ENCODE measurements at regions not wholly inside any gene's neighbourhood (a gene's known extent, or its start where the extent isn't known, plus 50 kb on each side); places are given as distances from the start of the nearest gene placed in this dataset.
A peak's percentile ranks its signal among the peaks of the same experiment; 100 is the strongest.

DNA sequence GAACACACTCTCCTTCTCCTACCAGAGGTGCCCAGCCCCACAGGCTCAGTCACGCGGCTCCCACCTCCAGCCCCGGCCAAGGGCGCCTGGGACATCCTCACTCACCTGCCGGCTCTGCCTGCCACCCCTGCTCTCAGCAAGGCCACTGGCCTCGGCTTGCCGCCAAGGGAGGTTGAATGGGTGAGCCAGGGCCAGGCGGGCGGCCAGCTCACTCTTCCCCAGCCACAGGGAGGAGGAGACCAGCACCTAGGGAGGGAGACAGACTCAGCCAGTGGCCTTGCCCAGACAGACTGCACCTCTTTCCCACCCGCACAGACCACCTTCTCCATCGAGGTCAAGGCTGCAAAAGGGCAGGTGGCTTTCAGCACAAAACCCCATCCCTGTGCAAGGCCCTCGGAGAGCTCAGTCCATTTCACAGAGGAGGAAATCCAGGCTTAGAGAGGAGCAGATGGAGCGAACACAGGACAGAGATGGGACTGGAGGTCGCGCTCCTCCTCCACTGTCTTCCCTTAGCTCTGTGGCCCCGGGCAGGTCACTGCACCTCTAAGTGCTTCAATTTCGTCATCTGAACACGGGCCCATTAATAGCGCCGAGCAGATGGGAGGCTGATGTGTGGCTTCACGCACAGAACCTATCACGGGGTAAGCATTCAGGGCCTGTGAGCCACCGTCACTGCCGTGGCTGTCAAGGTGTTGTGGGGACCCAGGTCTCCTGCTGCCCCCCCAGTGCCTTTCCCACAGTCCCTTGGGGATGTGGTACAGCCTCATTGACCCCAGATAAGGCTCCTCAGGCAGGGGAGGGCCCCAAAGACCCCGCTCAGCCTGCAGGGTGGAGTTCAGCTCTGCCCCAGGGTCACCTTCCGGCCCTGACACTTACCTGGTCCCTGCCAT lies 56.1 kb downstream of the RMI2 start:
- DNase-seq: peak in 2 of 10 donors; percentile 81 to 82
- intact Hi-C loops (cut with DNase I): no loop called here

DNA sequence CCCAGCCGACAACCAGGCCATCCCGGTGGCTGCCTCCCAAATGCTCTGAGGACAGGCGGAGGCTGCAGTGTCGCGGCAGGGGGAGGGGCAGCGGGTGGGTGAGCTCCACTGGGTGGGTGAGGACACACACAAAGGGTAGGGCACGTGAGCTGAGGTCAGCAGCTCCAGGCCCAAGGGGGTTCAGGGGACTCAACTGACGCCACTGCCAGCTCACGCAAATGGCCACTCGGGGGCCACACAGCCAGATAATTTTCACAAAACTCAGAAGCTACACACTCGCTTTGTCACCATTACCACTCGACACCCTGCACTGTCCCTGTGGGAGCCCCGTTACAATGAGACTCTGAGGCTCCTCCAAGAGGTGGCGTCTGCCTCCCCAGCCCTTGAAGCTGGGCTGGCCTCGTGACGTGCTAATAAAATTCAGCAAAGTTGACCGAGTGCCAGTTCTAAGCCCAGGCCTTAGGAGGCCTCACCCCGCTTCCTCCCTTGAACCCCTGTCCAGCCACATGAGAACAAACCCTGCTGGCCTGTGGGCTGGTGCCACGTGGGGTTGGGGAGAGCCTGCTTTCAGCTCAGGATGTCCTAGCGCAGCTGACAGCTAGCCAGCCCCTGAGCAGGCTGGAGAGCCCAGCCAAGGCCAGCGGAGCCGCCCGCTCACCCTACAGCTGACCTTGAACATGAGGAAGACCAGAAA lies 56.9 kb downstream of the RMI2 start:
- intact Hi-C loops (cut with DNase I): no loop called here
- DNase-seq: peak in 2 of 10 donors; percentile 71 to 81

DNA sequence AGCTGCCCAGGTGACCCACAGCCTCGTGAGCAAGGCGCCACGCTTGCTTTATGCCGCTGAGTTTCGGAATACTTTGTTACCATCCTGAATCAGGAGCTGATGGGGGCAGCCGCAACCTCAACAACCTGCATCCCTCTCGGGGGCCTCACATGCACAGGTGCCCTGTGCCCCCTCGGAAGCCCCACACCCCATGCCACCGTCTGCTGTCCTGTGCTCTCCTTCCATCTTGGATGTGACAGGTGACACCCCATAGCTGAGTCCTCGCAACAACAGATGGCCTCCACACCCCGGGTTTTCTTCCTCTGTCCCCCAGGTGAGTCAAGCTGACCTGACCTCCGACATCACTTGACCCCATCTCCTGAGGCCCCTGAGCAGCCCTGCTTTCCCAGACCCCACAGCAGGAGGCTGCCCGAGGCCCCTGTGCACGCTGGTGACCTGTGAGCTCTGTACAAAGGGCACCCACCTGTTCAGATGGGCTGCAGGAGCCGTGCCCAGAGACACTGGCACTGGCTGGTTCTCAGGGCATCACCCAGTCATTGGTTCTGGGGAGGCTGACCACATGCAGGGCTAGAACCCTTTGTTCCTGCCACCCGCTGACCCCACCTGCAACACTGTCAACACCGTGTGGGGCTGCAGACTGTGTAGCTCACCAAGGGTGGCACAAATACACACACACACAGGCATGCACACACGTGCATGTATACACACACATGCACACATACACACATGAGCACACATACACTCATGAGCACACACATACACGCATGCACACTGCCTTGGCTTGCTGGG lies 57.7 kb downstream of the RMI2 start:
- intact Hi-C loops (cut with DNase I): no loop called here
- DNase-seq: no peak

DNA sequence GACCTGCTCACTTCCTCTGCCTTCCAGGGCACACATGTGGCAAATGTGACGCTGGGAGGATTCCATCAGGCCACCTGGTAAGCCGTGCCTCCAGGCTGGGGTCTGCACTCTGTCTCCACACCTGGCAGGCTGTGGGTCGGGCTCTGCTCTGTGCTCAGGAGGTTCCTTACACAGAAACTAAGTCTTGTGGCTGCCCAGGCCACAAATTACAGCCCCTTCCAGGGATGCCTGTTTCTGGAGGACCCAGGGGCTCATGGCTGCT lies 58.2 kb downstream of the RMI2 start:
- intact Hi-C loops (cut with DNase I): no loop called here
- DNase-seq: peak in 1 of 10 donors; percentile 55

DNA sequence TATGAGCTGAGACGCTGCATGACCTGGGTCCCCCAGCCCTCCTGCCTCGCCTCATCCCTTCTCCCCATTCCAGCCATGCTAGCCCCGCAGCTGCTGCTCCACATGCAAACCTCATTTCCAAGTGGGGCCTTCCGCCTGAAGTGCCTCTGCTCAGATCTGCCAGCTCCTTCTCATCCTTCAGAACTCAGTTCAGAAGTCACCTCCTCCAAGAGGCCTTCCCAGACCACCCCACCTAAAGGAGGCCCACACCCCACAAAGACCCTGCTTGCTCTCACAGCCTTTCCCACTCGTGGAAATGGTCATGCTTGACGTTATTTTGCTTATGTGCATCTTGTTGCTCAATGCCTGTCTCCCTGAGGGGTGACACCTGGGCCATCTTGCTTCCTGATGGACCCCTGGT lies 58.7 kb downstream of the RMI2 start:
- intact Hi-C loops (cut with DNase I): no loop called here

DNA sequence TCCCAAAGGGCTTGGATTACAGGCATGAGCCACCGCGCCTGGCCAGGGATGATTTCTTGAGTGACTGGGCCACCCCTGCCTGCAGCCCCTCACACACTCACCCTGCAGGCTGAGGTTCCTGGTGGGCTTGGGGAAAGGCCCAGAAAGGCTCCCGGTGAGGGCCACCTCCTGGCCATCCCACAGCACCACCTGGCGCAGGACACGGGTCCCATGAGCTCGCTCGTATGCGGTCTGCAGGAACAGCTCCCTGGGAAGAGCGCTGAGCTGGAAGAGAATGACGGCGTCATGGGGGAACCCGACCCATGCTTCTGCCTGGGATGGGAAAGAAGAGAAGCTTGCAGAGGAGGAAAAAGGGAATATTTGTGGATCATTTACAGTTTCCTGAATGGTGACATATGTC lies 59.3 kb downstream of the RMI2 start:
- intact Hi-C loops (cut with DNase I): no loop called here
- peak in 1 of 10 donors; percentile 72 for DNase-seq

More for the DNA sequence above, 58.7 kb downstream of the RMI2 start:
- DNase-seq: peak in 1 of 10 donors; percentile 32

DNA sequence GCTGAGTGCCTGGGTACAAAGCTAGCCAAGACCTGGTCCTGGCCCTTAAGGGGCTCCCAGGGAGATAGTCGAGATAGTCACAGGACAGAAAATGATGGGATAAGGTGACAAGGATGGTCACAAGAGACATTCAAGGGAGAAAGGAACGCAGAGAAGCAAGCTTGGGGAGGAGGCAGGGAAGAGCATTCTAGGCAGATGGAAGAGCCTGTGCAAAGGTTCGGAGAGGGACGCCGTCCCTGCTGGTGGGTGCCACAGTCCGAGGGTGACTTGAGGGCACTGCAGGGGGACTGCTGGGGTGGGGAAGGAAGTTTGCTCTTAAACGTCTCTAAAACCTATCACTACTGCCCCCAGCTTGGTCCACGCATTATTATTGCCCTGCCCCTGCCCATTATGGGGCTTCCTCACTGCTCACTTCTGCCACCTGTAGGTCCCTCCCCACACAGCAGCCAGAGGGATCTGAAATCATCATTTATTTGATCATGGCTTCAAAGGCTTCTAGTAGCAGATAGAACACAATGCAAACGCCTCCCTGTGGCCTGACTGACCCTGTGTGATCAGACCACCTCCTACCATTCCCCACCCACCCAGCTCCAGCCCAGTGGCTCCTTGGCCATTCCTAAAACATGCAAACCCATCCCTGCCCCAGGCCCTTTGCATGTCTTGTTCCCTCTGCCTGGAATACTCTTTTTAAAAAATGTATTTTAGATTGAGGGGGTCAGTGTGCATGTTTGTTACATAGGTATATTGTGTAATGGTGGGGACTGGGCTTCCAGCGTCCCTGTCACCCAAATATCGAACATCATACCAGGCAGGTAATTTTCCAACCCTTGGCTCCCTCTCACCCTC lies 60.3 kb downstream of the RMI2 start:
- intact Hi-C loops (cut with DNase I): no loop called here
- peak in 1 of 10 donors; percentile 45 for DNase-seq

DNA sequence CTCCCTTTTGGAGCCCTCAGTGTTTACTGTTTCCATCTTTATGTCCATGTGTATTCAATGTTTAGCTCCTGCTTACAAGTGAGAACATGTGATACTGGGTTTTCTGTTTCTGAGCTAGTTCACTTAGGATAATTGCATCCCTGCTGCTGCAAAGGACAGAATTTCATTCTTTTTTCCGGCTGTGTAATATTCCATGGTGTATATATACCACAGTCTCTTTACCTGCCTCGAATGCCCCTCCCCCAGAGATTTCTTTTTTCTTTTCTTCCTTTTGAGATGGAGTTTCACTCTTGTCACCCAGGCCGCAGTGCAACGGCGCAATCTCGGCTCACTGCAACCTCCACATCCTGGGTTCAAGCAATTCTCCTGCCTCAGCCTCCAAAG lies 60.9 kb downstream of the RMI2 start:
- intact Hi-C loops (cut with DNase I): no loop called here
- DNase-seq: no peak

DNA sequence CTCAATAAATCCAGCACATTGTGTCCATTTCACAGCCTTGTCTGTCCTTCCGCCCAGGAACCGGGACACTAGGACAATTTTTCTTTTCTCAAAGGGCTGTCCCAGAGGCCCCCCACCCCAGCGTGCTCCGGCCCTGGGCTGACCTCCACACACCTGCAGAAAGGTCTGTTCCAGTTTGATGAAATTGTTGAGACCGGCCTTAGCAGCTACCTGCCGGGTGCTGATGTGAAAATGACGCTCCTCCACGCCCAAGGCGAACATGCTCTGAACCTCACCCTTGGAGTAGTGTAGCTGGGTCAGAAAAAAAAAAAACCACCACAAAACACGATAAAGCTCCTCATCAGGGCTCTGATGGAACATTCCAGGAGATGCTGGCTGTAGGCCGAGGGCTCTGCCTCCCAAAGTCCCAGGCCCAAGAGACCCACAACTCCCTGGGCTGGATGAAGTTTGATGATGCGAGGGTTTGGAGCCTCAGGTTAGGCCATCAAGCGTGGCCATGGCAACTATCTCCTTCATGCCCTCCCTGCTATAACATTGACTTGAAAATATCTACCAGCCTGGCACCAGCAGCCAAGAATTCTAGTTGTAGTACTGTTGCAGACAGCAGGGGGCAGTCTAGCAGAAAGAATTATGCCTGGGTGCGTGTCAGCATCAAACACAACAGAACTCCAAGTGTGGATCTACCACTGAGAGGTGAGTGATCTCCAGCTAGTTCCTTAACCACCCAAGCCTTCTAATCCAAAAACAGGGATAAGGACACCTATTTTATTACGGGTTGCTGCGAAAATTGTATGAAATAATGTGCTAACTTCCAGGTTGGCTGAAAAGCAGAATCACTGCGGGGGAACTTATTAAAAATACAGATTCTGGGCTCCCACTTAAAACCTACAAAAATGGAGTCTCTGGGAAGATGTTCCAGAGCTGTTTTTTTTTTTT lies 62.1 kb downstream of the RMI2 start:
- intact Hi-C loops (cut with DNase I): no loop called here
- peak in 5 of 10 donors; percentile 31 to 54 (median 51) for DNase-seq

DNA sequence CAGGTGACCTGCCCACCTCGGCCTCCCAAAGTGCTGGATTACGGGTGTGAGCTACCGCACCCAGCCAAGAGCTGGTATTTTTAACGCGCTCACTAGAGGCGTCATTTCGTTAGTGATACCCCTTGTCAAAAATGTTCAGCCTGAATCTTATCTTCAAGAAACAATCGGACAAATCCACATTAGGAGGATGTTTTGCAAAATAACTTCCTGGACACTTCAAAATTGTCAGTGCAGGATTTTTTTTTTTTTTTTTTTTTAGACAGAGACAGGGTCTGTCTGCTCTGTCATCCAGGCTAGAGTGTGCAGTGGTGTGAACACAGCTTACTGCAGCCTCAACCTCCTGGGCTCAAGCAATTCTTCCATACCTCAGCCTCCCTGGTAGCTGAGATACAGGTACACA lies 63.0 kb downstream of the RMI2 start:
- no peak for DNase-seq
- intact Hi-C loops (cut with DNase I): no loop called here

DNA sequence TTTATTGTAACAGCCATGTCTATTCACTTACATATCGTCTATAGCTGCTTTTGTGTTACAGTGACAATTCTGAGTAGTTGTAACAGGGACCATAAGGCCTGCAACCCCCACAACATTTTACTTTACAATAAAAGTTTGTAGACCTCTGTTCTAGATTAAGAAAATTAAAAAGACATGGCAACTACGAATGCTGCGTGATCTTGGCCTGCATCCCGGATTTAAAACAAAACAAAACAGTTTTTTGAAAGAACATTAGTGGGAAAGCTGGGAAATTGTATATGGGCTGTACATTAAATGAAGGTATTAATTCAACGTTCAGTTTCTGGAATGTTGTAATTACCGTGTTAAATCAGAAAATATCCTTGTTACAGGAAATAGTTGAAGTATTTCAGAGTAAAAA lies 64.1 kb downstream of the RMI2 start:
- intact Hi-C loops (cut with DNase I): no loop called here
- DNase-seq: no peak

DNA sequence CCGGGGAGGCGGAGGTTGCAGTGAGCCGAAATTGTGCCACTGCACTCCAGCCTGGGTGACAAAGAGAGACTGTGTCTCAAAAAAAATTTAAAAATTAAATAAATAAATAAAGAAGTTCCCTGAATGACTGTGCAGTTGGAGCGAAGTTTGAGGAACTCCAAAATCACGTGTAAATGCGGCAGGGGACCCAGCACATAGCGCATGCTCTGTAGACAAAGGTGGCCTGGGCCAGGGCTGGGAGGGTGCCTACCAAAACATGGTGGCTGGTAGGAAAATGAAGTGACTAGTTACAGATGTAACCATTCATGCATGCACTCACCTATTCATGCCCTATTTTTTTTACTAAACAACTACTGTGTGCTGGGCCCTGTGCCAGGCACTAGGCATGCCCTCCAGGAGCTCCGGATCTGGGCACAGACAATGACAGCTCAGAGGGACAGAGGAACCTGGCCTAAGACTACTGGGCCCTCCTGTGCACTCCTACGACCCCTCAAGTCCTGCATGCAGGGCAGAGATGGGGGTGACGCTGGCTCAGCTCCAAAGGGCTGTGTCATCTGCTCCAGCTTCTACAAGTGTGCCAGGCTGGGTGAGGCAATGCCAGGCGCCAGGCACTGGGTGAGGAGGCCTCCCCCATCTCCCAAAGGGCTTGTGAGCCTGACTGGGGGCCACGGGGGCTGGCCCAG lies 65.3 kb downstream of the RMI2 start:
- intact Hi-C loops (cut with DNase I): no loop called here

DNA sequence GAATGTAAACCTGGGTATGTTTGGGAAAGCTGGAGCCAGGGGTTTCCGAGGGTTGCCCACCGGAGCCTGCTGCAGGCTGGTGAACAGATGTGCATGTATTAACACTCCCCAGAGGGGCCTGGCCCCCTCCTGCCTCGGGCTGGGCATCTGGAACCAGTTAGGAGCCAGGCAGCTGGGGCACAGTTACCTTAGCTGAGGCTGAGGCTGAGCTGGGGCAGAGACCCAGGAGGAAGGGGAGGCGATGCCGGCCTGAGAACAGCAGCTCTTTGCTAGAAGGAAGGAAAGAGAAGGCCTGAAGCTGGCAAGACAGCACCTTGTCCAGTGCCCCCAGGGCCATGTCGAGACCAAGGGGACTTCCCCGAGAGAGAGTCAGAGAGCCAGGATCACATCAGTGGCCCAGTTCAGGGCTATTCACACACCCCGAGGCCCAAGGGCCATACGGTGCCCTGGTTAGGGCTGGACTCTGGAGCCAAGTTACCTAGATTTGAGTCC lies 65.8 kb downstream of the RMI2 start:
- intact Hi-C loops (cut with DNase I): no loop called here
- peak in 1 of 10 donors; percentile 71 for DNase-seq

More for the DNA sequence above, 65.3 kb downstream of the RMI2 start:
- DNase-seq: peak in 2 of 10 donors; percentile 68 to 72

DNA sequence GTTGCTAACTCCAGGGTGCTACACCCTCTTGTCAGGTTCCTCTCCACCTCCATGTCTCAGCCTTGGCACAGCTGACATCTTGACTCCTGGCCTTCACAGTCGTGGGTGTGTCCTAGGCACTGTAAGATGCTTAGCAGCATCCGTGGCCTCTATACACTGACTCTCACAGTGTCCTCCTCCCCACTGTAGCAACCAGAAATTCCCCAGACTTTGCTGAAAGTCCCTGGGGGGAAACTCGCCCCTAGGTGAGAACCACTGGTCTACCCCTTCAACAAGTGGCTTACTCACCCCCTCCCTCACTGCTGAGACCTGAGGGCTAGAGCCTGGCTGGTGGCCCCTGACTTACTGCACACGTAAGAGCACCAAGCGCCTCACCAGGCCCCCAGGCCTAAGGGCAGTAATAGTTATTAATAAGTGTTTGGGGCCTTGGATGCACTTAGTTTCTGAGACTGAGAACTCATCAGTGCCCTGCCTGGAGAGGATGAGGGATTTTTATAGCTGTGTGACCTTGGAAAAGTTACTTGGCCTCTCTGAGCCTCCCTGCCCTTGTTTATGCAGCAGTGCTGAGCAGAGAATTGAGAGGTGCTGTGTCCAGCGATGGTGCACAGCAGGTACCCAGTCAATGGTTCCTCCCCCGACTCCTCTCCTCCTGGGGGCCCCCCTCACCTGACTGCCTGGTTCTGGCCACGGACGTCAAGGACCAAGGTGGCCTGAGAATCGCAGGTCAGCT lies 67.1 kb downstream of the RMI2 start:
- intact Hi-C loops (cut with DNase I): no loop called here
- DNase-seq: peak in 1 of 10 donors; percentile 7

DNA sequence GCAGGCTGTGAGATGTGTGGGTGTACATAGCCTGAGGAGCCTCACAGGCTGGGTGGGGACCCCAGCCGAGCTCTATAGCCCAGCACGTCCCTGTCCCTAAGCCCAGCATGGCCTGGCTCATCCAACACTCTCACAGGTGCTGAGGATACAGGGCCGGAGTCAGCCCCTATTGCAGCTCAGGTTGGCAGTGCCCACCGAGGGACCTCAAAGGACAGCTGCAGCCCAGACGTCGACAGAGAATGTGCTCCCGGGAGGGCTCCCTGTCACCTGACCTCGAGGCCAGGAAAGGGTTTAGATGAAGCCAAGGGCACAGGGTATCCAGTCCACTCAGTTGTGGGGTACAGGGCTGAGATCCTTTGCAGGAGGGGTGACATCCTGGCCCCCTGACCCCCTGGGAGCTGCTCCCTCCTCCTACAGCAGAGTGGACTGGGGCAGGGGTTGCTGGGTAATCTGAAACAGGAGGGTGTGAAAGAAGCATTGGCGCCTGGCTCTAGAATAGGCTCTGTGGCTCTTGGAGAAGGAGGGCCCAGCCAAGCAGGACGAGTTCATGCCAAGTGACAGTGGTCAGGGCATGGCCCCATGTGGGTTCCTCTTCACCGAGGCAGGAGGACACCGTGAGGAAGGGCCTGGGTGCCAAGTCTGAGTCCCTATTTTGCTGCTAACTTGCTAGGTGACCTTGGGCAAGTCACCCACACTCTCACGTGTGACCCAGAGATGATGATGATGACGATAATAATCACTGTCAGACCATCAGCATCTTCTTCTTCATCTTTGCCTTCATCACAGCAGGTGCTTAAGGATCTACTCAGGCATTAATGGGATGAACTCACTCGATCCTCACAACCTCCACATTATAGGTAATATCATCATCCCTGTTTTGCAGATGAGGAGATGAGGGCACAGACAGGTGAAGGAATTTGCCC lies 68.0 kb downstream of the RMI2 start:
- DNase-seq: peak in 2 of 10 donors; percentile 26 to 44
- intact Hi-C loops (cut with DNase I): no loop called here

DNA sequence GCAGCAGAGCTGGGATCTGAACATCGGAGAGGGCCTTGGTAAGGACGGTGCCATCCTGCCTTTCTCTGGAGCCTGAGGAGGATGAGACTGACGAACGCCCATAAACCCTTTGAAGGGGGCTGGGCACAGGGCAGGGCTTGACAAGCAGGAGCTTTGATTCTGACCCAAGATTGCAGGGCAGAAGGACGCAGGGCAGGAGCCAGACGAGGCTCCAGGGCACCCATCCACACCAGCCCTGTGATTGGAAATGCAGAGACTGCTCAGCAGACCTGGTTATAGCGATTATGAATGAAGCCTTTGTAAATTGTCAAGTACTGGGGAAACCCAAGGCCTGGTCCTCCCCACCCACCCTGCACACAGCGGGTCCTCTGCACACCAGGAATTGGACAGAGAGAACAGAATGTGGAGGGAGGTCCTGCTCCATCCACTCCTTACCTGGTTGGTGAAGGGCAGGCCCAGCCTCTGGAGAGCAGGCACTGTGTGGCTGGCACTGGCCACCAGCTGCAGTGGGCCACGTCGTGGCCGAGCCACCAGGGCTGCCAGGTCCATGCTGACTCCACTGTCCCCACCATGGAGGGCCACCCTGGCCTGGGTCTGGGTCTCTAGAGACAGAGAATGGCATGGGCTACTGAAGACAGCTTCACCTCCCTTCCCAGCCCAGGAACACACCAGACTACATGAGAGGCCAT lies 68.8 kb downstream of the RMI2 start:
- intact Hi-C loops (cut with DNase I): no loop called here
- DNase-seq: no peak

Measured in posterior cingulate gyrus (tissue), 11 donors.